Esophagus squamous epithelium (tissue), 4 donors: ENCODE measurements at regions not wholly inside any gene's neighbourhood (a gene's known extent, or its start where the extent isn't known, plus 50 kb on each side); places are given as distances from the start of the nearest gene placed in this dataset.

Source experiments
- CTCF ChIP-seq, 6 experiments: fragments of 450-650 bp in 4 of 6; fragments of 200-600 bp in 2 of 6; sonication (generic) in 2 of 6; IDR thresholded peaks; one replicate each; pipeline ENCODE4 v1.5.1; 2016 to 2019; ENCODE audit warnings: antibody characterized with exemption in 6 of 6, mild to moderate bottlenecking in 4 of 6, moderate library complexity in 4 of 6
- POLR2A ChIP-seq, 4 donors: fragments of 450-650 bp; IDR thresholded peaks; one replicate each; pipeline ENCODE4 v1.6.1; 2017; ENCODE audit warnings: antibody characterized with exemption in 4 of 4, mild to moderate bottlenecking in 4 of 4, moderate library complexity in 3 of 4

DNA sequence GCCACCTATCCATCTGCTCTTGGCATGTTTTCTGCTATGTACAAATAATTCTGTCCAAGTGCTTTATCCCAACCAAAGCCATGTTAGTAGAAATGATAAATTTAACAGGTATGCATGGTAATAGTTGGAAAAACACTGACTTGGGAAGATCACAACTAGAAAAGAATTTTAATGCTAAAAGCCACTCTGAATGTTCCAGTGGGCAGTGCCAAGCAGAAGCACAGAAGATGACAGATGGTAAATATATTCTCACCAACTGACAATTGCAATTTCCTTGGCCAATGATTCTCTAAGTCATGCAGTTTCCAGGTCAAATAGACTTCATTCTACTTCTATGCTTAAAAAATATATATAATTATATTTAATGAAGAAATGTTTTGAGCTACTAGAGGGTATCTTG lies 83.6 kb upstream of the SEMA3C start:
- TF ChIP-seq CTCF (IDR thresholded peaks at IDR 0.05) (no peak), POLR2A (IDR thresholded peaks at IDR 0.05) (no peak)
